SK-N-SH treated with all-trans-retinoic acid at 6 μM for 48 hours (cell line): ENCODE measurements at regions not wholly inside any gene's neighbourhood (a gene's known extent, or its start where the extent isn't known, plus 50 kb on each side); places are given as distances from the start of the nearest gene placed in this dataset.

Experiments used
- ARNTL ChIP-seq: fragments of 450-650 bp; formaldehyde crosslinking; IDR thresholded peaks from 2 replicates; pipeline ENCODE4 v1.5.0; 2020; ENCODE audit warnings: low read depth, mild to moderate bottlenecking, moderate library complexity, borderline replicate concordance
- ESRRG ChIP-seq: fragments of 250-450 bp; sonication (Bioruptor Pico); IDR thresholded peaks from 2 replicates; pipeline ENCODE4 v1.6.1; 2021; ENCODE audit warnings: mild to moderate bottlenecking
- OSR1 ChIP-seq: fragments of 250-450 bp; sonication (Bioruptor Pico); IDR thresholded peaks from 2 replicates; pipeline ENCODE4 v1.8.0; 2022; ENCODE audit warnings: moderate library complexity, mild to moderate bottlenecking, inconsistent platforms
- PPARA ChIP-seq: fragments of 250-450 bp; sonication (Bioruptor Pico); IDR thresholded peaks from 2 replicates; pipeline ENCODE4 v1.5.0; 2020; ENCODE audit warnings: mild to moderate bottlenecking, borderline replicate concordance
- RARB ChIP-seq: fragments of 250-450 bp; sonication (Bioruptor Pico); IDR thresholded peaks from 2 replicates; pipeline ENCODE4 v1.8.0; 2021; ENCODE audit warnings: mild to moderate bottlenecking, moderate library complexity
- TOX ChIP-seq: fragments of 250-450 bp; sonication (Bioruptor Pico); IDR thresholded peaks from 2 replicates; pipeline ENCODE4 v1.8.0; 2021; ENCODE audit warnings: mild to moderate bottlenecking, moderate library complexity, borderline replicate concordance
- ZFP30 ChIP-seq: fragments of 450-650 bp; formaldehyde crosslinking; IDR thresholded peaks from 2 replicates; pipeline ENCODE4 v1.5.0; 2022; ENCODE audit warnings: mild to moderate bottlenecking, moderate library complexity
- TF ChIP-seq, protein P1 (sequence below): fragments of 250-450 bp; sonication (Bioruptor Pico); IDR thresholded peaks from 2 replicates; pipeline ENCODE4 v1.5.1; 2020; ENCODE audit warnings: low read depth, mild to moderate bottlenecking, moderate library complexity

- TF ChIP-seq PPARA (no peak), OSR1 (CRISPR knock-in tag) (no peak), RARB (CRISPR knock-in tag) (no peak), TOX (no peak), ARNTL (CRISPR knock-in tag) (no peak), ZFP30 (CRISPR knock-in tag) (no peak), ESRRG (no peak)
- TF ChIP-seq, protein P1, sequence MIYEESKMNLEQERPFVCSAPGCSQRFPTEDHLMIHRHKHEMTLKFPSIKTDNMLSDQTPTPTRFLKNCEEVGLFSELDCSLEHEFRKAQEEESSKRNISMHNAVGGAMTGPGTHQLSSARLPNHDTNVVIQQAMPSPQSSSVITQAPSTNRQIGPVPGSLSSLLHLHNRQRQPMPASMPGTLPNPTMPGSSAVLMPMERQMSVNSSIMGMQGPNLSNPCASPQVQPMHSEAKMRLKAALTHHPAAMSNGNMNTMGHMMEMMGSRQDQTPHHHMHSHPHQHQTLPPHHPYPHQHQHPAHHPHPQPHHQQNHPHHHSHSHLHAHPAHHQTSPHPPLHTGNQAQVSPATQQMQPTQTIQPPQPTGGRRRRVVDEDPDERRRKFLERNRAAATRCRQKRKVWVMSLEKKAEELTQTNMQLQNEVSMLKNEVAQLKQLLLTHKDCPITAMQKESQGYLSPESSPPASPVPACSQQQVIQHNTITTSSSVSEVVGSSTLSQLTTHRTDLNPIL: no peak
These were observed 78.7 kb upstream of the FAM47B start for GRCh38 chrX:34863906-34864305.
